Left lobe of liver (tissue), 2 donors: ENCODE measurements at regions not wholly inside any gene's neighbourhood (a gene's known extent, or its start where the extent isn't known, plus 50 kb on each side); places are given as distances from the start of the nearest gene placed in this dataset.

Experiments used
- ATAC-seq: fragments of 200-7000 bp; cut with Tn5 transposase; one replicate; pipeline ENCODE4 v1.9.1; 2020; ENCODE audit warnings: mild to moderate bottlenecking, moderate library complexity
- DNase-seq: peaks from one replicate; pipeline ENCODE4 v3.0.0-alpha.2; 2020; ENCODE audit warnings: low spot score
- donor health status: DM: no; HTN: no; CAD: no; lungs with moderate emphysema.
- donor health status: DM: no; HTN: yes; CAD: no.

DNA sequence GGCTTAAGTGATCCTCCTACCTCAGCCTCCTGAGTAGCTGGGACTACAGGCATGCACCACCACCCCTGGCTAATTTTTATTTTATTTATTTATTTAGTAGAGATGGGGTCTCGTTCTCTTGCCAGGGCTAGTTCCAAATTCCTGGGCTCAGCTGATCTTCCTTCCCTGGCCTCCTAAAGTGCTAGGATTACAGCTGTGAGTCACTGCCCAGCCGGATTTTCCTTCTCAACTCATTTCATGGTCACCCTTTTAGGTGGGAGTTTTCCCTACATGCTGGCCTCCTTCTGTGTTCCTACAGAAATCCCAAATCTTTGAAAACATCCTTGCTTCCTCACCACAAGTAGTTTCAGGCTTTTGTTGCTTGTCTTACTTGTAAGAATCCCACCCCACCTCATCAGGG lies 102.1 kb upstream of the SIAH1 start:
- DNase-seq: no peak
- no peak for ATAC-seq

- no peak for DNase-seq
- no peak for ATAC-seq
These were observed 96.6 kb upstream of the SIAH1 start for GRCh38 chr16:48481772-48482171.

GRCh38 chr16:48481211-48481610 lies 96.0 kb upstream of the SIAH1 start:
- ATAC-seq (no peak), DNase-seq (no peak)

DNA sequence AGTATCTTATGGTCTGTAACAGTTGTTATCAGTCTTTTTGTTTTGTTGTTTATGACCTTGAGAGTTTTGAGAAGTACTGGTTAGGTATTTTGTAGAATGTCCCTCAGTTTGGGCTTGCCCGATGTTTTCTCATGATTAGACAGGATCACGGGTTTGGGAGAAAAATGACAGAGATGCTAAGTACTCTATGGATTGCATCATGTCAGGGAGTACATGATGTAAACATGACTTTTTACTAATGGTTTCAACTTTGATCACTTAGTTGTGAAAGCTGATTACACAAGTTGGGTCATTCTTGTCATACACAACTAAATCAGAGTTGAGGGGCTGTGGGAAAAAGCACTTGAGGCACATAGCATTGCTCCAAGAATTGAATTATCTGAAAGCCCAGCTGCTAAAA lies 94.7 kb upstream of the SIAH1 start:
- ATAC-seq (peak; percentile 66), DNase-seq (no peak)

DNA sequence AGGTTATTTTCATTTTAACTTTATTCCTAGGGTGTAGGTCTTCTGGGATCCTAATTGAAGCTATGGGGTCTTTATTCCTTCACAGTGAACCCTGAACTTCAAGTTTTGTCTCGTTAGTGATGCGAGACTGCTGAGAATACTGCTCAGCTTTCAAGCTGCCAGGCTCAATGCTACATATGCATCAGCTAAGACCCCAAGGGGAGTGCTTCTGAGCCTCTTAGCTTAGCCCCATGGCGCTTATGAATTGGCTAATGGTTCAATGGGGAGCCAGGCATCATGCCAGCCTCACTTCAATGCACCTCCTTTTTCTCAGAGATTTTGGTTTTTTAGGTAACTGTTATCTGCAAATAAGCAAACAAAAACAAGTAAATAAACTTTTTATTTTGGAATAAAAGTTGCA lies 94.1 kb upstream of the SIAH1 start:
- no peak for ATAC-seq
- DNase-seq: no peak

- ATAC-seq (no peak), DNase-seq (no peak)
These were observed 93.2 kb upstream of the SIAH1 start for GRCh38 chr16:48478393-48478792.

DNA sequence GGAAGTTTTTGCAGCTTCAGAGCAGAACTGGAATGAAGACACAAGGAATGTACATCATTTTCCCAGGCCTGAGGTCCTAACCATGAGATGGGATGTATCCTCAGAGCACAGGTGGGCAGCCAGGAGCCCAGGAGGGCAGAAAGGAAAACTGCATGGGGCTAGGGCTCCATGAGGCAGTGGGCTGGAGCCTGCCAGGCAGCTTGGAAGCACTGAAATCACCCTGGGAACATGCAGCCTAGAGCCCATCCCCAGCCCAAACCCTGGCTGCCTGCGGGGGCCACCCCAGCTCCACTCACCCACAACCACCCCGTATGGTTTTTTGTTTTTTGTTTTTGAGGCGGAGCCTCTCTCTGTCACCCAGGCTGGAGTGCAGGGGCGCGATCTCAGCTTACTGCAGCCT lies 86.2 kb upstream of the SIAH1 start:
- no peak for ATAC-seq

DNA sequence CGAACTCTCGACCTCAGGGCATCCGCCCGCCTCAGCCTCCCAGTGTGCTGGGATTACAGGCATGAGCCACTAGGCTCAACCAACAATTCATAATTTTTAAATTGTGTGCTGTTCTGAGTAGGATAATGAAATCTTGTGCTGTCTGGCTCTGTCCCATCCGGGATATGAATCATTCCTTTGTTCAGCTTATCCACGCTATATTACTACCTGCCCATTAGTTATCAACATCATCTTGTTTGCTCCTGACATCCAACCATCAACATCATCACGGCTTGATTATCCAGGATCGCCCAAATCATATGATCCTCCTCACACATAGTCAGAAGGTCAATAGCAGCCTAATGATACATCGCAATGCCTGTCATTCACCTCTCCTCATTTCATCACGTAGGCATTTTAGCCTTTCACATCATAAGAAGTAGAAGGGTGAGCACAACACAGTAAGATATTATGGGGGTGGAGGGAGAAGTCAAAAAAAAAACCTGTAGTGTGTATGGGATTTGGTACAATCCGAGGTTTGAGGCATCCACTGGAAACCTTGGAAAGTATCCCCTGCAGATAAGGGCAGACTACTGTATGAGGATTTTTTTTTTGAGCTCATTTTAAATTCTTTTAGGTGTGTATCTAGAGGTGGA lies 77.0 kb upstream of the SIAH1 start:
- ATAC-seq (no peak), DNase-seq (no peak)

More for the DNA sequence above, 86.2 kb upstream of the SIAH1 start:
- no peak for DNase-seq

GRCh38 chr16:48459167-48459566 lies 74.0 kb upstream of the SIAH1 start:
- DNase-seq (no peak), ATAC-seq (no peak)

DNA sequence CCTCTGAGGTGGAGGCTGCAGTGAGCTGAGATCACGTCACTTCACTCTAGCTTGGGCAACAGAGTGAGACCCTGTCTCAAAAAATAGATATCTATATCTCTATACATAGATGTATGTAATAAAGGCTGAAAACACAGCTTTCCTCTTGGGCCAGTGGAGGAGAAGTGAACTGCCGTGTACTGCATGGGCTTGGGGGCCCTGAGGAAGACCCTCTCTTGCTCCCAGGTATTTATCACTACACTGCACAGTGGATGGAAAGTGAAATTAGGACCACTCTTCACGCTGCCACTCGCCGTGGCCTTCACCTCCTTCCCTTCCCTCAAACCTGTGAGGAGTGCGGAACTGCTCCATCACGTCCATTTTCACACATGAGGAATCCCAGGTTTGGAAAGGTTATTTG lies 68.8 kb upstream of the SIAH1 start:
- DNase-seq (no peak), ATAC-seq (no peak)

GRCh38 chr16:48452991-48453760 lies 68.0 kb upstream of the SIAH1 start:
- ATAC-seq (peak; percentile 34), DNase-seq (no peak)

DNA sequence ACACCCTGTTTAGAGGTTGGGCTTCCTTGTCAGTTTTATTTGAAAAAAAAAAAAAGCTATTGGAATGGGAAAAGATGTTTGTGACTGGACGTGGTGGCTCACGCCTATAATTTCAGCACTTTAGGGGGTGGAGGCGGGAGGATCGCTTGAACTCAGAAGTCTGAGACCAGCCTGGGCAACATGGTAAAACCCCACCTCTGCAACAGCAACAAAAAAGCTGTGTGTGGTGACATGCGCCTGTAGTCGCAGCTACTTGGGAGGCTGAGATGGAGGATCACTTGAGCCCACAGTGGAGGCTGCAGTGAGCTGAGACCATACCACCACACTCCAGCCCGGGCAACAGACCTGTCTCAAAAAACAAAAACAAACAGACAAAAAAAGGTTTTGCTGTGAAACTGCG lies 66.1 kb upstream of the SIAH1 start:
- DNase-seq: no peak
- ATAC-seq: no peak

DNA sequence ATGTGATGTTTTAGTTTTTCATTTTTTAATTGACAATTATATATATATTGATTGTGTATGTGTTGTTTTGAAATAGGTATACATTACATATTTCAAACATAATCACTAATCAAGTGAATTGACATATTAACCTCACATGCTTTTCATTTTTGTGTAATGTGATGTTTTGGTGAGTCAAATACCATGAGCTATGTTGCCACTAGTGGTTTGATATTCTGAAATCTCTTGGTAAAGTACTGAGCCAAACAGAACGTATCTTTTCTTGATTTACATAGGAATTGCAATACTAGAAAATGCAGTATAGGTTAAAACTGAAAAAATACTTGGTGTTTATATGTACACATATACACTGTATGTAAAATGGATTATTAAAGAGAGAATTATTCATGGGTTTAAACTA lies 65.2 kb upstream of the SIAH1 start:
- ATAC-seq: no peak
- no peak for DNase-seq

- no peak for ATAC-seq
- DNase-seq: no peak
These were observed 63.7 kb upstream of the SIAH1 start for GRCh38 chr16:48448841-48449481.

- no peak for DNase-seq
- no peak for ATAC-seq
These were observed 62.8 kb upstream of the SIAH1 start for GRCh38 chr16:48447940-48448536.

DNA sequence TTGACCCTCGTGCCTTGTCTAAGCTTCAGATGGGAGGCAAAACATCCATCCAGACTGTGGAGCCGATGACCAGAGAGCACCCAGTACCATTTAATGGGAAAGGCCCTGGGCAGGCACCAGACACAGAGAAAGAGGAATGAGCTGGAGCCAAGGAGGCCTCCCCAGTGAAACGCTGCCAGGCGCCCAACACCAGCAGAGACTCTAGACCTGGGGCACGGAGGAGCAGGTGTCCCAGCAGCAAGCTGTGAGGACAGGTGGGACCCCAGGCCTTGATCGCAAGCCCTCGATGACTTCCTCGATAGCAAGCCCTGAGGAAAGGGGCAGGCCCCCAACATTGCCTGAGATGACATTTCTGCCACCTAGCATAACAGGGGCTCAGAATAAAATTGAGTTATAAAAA lies 62.2 kb upstream of the SIAH1 start:
- no peak for DNase-seq
- no peak for ATAC-seq

- DNase-seq: no peak
- ATAC-seq: no peak
These were observed 61.3 kb upstream of the SIAH1 start for GRCh38 chr16:48446534-48446920.

DNA sequence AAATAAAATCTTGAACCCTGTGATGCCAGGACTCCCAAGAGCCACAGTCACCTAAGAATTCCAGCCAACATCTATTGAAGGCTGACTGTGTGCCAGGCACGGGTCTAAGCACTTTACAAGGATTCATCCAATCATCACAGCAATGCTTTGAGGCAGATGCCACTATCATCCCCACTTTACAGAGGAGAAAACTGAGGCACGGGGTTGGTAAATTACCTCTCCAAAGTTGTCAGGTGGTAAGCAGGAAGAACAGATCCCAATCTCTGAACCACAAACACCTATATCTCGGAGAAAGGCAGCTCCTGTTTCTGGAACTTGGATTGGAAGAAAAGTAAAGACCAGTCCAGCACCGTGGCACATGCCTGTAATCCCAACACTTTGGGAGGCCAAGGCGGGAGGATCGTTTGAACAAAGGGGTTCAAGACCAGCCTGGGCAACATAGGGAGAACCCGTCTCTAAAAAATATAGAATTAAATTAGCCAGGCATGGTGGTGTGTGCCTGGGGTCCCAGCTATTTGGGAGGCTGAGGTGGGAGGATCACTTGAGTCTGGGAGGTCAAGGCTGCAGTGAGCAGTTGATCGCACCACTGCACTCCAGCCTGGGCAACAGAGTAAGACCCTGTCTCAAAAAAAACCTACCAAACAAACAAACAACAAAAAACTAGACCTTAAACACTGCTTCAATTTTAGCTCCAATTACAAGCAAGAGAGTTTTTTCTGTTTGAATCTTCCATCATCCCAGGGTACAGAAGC lies 60.7 kb upstream of the SIAH1 start:
- ATAC-seq (no peak), DNase-seq (no peak)

DNA sequence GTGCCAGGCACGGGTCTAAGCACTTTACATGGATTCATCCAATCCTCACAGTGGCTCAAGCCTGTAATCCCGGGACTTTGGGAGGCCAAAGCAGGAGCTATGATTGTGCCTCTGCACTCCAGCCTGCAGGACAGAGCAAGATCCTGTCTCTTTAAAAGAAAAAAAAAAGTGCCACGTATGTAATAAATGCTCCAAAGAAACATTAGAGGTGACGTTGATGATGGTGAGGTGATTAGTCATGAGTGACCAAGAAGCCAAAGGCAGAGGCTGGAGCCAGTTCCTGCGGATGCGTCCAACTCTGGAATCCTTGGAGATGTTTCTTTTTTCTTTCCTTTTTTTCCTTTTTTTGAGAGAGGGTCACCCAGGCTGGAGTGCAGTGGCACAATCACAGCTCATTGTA lies 59.4 kb upstream of the SIAH1 start:
- ATAC-seq (peak; percentile 24), DNase-seq (no peak)

- ATAC-seq (no peak), DNase-seq (no peak)
These were observed 57.2 kb upstream of the SIAH1 start for GRCh38 chr16:48442379-48442778.

DNA sequence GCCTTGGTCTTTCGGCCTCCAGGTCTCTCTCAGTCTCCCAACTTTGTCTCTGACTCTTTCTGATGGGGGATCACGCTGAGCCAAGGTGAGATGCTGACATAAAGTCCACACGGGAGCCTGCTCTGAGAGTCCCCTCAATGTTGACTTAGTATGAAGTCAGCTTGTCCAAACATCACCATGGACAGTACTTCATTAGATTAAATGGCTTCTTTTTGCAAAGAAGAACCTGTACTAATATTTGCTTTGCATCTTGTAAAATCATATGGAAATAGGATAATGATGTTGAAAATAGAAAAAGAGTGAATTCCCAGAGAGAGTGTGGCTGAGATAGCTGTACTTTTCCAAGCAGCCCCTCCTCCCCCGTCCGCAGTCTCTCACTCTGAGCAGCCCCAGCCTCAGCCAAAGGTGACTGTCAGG lies 56.7 kb upstream of the SIAH1 start:
- ATAC-seq: no peak

More for the DNA sequence above, 56.7 kb upstream of the SIAH1 start:
- DNase-seq: no peak
